Muscle layer of duodenum (tissue), 2 donors: ENCODE measurements at regions not wholly inside any gene's neighbourhood (a gene's known extent, or its start where the extent isn't known, plus 50 kb on each side); places are given as distances from the start of the nearest gene placed in this dataset.
"Not testable (repeated sequence)": the region's sequence is repeated elsewhere in the genome, so short reads cannot be mapped to it uniquely, and the experiment has no call there.

Source experiments
- H3K27ac ChIP-seq: one replicate; pipeline ENCODE4 v1.7.0; 2013; ENCODE audit warnings: mild to moderate bottlenecking, low read length
- H3K27me3 ChIP-seq: one replicate; pipeline ENCODE4 v1.7.0; 2013; ENCODE audit warnings: low read depth, mild to moderate bottlenecking, control low read depth, low read length
- H3K36me3 ChIP-seq, 2 donors: one replicate each; pipeline ENCODE4 v1.7.0; 2013; ENCODE audit warnings: low read length in 2 of 2, control low read depth in 1 of 2, mild to moderate bottlenecking in 1 of 2; ENCODE audit not compliant: insufficient read depth in 2 of 2, control insufficient read depth in 1 of 2
- H3K4me1 ChIP-seq, 2 donors: one replicate each; pipeline ENCODE4 v1.7.0; 2013; ENCODE audit warnings: low read length in 2 of 2, mild to moderate bottlenecking in 2 of 2, control low read depth in 1 of 2, moderate library complexity in 1 of 2; ENCODE audit not compliant: insufficient read depth in 2 of 2, control insufficient read depth in 1 of 2
- H3K4me3 ChIP-seq, 2 donors: one replicate each; pipeline ENCODE4 v1.7.0; 2013; ENCODE audit warnings: low read length in 2 of 2, low read depth in 1 of 2, mild to moderate bottlenecking in 1 of 2
- H3K9me3 ChIP-seq, 2 donors: one replicate each; pipeline ENCODE4 v1.7.0; 2013; ENCODE audit warnings: low read length in 2 of 2, control low read depth in 1 of 2, mild to moderate bottlenecking in 1 of 2; ENCODE audit not compliant: control insufficient read depth in 1 of 2
- donor health status: healthy.

GRCh38 chr22:25332386-25332785 lies 112.9 kb downstream of the CRYBB2 start:
- H3K4me3 ChIP-seq = no peak overlapping the region

GRCh38 chr22:25334162-25334490 lies 114.7 kb downstream of the CRYBB2 start:
- Histone ChIP-seq H3K27ac (no peak overlapping the region), H3K4me3 (no peak overlapping the region), H3K4me1 (no peaks in the 10 kb centered on the region), H3K9me3 (peaks cover 3 to 41% of the 10 kb centered on the region in 2 donors), H3K36me3 (no peaks in the 10 kb centered on the region), H3K27me3 (no peaks in the 10 kb centered on the region)

More at GRCh38 chr22:25332386-25332785, 112.9 kb downstream of the CRYBB2 start:
- no peaks in the 10 kb centered on the region for H3K4me1 ChIP-seq
- H3K9me3 ChIP-seq = peaks cover under 1 to 27% of the 10 kb centered on the region in 2 donors
- no peak overlapping the region for H3K27ac ChIP-seq
- no peaks in the 10 kb centered on the region for H3K36me3 ChIP-seq
- H3K27me3 ChIP-seq = no peaks in the 10 kb centered on the region

DNA sequence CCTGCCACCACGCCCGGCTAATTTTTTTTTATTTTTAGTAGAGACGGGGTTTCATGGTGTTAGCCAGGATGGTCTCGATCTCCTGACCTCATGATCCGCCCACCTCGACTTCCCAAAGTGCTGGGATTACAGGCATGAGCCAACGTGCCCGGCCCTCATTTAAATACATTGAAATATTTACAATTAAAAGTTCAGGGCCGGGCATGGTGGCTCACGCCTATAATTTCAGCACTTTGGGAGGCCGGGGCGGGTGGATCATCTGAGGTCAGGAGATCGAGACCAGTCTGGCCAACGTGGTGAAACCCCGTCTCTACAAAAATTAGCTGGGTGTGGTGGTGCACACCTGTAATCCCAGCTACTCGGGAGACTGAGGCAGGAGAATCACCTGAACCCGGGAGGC lies 115.2 kb downstream of the CRYBB2 start:
- H3K4me3 ChIP-seq, H3K4me1 ChIP-seq, H3K27ac ChIP-seq, H3K36me3 ChIP-seq, H3K27me3 ChIP-seq: not testable (repeated sequence)
- H3K9me3 ChIP-seq = peaks cover 3 to 46% of the 10 kb centered on the region in 2 donors

GRCh38 chr22:25335276-25335675 lies 115.8 kb downstream of the CRYBB2 start:
- not testable (repeated sequence) for H3K27me3 ChIP-seq, H3K4me1 ChIP-seq, H3K36me3 ChIP-seq, H3K27ac ChIP-seq, H3K4me3 ChIP-seq
- H3K9me3 ChIP-seq = peaks cover 3 to 49% of the 10 kb centered on the region in 2 donors

- H3K36me3 ChIP-seq, H3K4me1 ChIP-seq, H3K27me3 ChIP-seq, H3K4me3 ChIP-seq, H3K27ac ChIP-seq: not testable (repeated sequence)
- H3K9me3 ChIP-seq = peaks cover 3 to 39% of the 10 kb centered on the region in 2 donors
Observed at GRCh38 chr22:25340536-25340935, 121.1 kb downstream of the CRYBB2 start.

DNA sequence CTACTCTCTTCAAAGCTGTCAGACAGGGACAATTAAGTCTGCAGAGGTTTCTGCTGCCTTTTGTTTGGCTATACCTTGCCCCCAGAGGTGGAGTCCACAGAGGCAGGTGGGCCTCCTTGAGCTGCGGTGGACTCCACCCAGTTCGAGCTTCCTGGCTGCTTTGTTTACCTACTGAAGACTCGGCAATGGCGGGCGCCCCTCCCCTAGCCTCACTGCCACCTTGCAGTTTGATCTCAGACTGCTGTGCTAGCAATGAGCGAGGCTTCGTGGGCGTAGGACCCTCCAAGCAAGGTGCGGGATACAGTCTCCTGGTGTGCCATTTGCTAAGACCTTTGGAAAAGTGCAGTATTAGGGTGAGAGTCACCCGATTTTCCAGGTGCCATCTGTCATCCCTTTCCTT lies 124.9 kb downstream of the CRYBB2 start:
- not testable (repeated sequence) for H3K9me3 ChIP-seq, H3K4me1 ChIP-seq, H3K27ac ChIP-seq, H3K27me3 ChIP-seq, H3K4me3 ChIP-seq
- peaks cover 0 to 20% of the 10 kb centered on the region in 2 donors for H3K36me3 ChIP-seq

DNA sequence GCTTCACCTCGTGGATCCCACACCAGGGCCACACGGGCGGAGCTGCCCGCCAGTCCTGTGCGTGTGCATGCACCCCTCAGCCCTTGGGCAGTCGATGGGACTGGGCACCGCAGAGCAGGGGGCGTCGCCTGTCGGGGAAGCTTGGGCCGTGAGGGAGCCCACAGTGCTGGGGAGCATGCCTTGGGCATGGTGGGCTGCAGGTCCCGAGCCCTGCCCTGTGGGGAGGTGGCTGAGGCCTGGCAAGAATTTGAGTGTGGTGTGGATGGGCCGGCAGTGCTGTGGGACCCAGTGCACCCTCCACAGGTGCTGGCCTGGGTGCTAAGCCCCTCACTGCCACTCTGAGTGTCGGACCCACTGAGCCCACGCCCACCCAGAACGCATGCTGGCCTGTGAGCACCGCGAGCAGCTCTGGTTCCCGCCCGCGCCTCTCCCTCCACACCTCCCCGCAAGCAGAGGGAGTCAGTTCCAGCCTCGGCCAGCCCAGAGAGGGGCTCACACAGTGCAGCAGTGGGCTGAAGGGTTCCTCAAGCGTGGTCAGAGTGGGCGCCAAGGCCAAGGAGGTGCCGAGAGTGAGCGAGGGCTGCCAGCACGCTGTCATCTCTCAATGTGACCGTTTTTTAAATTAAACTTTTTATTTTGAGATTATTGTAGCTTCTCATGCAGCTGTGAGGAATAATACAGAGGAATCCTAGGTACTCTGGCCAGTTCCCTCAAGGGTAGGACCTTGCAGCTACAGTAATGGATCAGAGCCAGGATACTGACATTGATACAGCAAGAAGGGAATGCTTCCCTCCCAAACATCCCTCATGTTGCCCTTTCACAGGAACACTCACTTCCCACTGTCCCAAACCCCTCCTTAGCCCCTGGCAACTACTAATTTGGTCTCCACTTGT lies 127.7 kb downstream of the CRYBB2 start:
- Histone ChIP-seq H3K9me3 (no peaks in the 10 kb centered on the region), H3K27ac (no peak overlapping the region), H3K27me3 (no peaks in the 10 kb centered on the region), H3K4me1 (no peaks in the 10 kb centered on the region), H3K36me3 (peaks cover 10 to 46% of the 10 kb centered on the region in 2 donors), H3K4me3 (no peak overlapping the region)

GRCh38 chr22:25347752-25348102 lies 128.3 kb downstream of the CRYBB2 start:
- Histone ChIP-seq H3K27ac (no peak overlapping the region), H3K4me3 (no peak overlapping the region), H3K36me3 (peaks cover 13 to 52% of the 10 kb centered on the region in 2 donors), H3K27me3 (no peaks in the 10 kb centered on the region), H3K4me1 (no peaks in the 10 kb centered on the region), H3K9me3 (no peaks in the 10 kb centered on the region)

DNA sequence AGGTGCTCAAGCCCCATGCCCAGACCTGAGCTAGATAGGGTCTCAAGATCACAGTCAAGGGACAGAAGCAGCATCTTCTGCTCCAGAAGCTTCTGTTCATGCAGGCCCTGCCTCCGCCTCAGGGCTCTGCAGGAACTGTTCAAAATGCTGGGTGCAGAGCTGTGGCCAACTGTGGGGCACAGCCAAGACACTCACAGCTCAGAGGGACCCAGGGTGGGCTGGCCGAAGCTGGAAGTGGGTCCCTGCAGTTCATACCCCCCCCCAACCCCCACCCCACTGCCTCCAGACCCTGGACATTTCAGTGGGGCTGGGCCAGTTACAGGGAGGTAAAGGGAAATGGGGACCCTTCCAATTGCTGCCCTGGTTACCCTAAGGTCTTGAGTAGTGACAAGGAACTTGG lies 129.0 kb downstream of the CRYBB2 start:
- no peaks in the 10 kb centered on the region for H3K4me1 ChIP-seq
- H3K27ac ChIP-seq = no peak overlapping the region
- H3K27me3 ChIP-seq = no peaks in the 10 kb centered on the region
- peaks cover 13 to 57% of the 10 kb centered on the region in 2 donors for H3K36me3 ChIP-seq
- H3K9me3 ChIP-seq = no peaks in the 10 kb centered on the region
- no peak overlapping the region for H3K4me3 ChIP-seq

GRCh38 chr22:25348996-25349395 lies 129.6 kb downstream of the CRYBB2 start:
- not testable (repeated sequence) for H3K27me3 ChIP-seq, H3K4me3 ChIP-seq, H3K4me1 ChIP-seq, H3K27ac ChIP-seq, H3K9me3 ChIP-seq
- H3K36me3 ChIP-seq = peaks cover 14 to 63% of the 10 kb centered on the region in 2 donors

DNA sequence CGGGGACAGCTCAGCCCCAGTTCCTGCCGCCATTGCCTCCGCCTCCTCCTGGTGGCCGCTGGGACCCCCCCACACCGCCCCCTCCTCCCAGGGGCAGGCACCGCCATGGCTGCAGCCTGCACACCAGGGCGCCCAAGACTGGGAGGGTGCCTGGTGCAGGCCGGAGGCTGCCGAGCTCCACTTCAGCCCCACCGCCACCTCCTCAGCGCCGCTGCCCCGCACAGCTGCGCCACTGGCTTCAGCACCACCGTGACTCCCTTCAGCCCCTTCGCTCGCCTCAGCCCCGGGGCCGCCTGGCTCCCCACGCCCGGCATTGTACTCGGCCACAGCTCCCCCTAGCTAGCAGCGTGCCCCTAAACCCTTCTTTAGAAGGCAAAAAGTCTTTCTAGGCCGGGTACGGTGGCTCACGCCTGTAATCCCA lies 131.1 kb downstream of the CRYBB2 start:
- Histone ChIP-seq H3K9me3 (no peaks in the 10 kb centered on the region), H3K27me3 (no peaks in the 10 kb centered on the region), H3K27ac (no peak overlapping the region), H3K4me3 (no peak overlapping the region), H3K36me3 (peaks cover 21 to 74% of the 10 kb centered on the region in 2 donors), H3K4me1 (no peaks in the 10 kb centered on the region)
